GM20431 (cell line): ENCODE measurements at regions not wholly inside any gene's neighbourhood (a gene's known extent, or its start where the extent isn't known, plus 50 kb on each side); places are given as distances from the start of the nearest gene placed in this dataset.

Experiments used
- in situ Hi-C: fragments of 300-500 bp; cut with MseI, MboI; formaldehyde crosslinking; loops from one replicate; pipeline ENCODE4 v1.15.0; 2020; ENCODE audit warnings: low sequenced_read_pairs; ENCODE audit not compliant: unreplicated experiment

DNA sequence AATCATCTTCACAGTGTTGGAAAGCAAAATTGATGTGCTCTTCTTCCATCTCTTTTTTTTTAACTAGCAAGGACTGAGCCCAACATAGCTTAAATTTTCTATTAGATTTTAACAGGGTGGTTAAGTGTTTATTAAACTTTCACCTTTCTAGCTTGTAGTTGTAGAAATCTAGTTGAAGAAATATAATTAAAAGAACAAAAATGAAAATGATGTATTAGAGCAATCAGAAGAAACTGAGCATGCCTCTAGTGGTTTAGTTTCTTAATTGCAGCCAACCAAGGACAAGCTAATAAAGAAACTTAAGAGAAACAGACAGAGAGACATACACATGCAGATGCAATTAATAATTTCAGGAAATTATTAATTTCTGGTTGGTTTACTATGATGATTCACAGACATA lies 673.0 kb upstream of the LMO3 start:
- in situ Hi-C loops: no loop called here

DNA sequence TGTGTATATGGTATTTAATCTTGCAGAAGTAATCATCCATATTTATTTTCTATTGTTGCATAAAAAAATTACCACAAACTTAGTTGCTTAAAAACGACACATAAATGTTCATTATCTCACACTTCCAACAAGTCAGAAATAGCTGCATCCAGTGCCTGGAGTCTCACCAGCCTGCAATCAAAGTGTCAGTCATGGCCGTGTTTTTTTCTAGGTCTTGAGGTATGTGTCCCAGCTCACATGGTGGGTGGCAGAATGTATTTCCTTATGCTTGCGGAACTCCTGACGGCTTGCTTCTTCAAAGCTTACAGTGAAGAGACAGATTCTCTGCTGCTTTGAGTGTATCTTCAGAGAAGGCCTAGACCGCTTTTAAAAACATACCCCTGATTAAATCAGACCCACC lies 670.2 kb upstream of the LMO3 start:
- in situ Hi-C loops: no loop called here

DNA sequence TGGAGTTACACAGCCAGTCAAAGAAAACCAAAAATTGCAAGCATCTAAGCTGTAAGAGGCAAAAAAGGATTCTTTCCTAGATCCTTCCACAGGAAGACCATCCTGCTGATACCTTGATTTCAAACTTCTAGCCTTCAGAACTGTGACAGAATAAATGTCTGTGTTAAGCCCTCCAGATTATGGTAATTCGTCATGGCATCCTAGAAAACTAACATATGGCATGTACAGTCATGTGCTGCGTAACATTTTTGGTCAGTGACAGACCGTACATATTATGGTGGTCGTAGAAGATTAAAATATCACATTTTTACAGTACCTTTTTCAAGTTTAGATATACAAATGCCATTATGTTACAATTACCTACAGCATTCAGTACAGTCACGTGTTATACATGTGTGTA lies 660.9 kb upstream of the LMO3 start:
- in situ Hi-C loops: no loop called here

GRCh38 chr12:17264603-17265002 lies 658.6 kb upstream of the LMO3 start:
- in situ Hi-C loops: no loop called here

GRCh38 chr12:17239874-17240273 lies 633.9 kb upstream of the LMO3 start:
- in situ Hi-C loops: no loop called here

GRCh38 chr12:17235996-17236395 lies 630.0 kb upstream of the LMO3 start:
- in situ Hi-C loops: no loop called here

DNA sequence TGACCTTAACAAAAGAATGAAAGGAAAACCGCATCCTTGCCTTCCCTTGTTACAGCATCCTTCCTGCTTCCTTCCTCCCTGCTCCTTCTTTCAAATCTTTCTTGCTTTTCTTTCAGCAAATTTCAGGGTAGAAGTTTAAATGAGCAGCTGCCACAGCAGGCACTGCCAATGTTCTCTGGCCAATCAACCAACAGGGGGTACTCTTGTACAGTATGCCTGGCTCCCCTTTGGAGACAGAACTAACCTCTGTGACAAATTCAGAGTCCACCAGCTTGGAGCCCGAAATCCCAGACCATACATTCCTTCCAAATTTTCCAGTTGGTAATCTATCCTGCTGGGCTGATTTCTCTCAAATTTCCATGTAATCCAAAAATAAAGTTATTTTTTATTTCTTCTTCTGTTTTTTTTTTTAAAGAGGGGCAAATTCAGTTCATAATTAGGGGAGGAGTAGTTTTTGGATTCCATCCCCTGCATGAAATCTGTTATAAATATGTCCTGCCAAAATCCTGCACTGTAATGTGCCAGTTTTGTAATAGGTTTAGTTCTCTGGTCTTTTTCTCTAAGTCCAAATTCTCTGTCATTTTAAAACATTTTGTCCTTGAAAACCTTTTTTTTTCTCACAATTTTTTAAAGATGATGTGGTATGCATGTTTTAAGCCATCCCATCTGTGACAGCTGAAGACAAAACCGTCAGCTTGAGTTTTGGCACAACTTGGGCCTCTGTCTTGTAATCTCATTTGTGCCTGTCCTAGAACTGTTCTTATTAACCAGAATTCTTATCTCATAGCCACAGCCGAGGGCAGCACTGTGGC lies 610.0 kb upstream of the LMO3 start:
- in situ Hi-C loops: no loop called here

GRCh38 chr12:17214929-17215328 lies 609.0 kb upstream of the LMO3 start:
- in situ Hi-C loops: no loop called here

DNA sequence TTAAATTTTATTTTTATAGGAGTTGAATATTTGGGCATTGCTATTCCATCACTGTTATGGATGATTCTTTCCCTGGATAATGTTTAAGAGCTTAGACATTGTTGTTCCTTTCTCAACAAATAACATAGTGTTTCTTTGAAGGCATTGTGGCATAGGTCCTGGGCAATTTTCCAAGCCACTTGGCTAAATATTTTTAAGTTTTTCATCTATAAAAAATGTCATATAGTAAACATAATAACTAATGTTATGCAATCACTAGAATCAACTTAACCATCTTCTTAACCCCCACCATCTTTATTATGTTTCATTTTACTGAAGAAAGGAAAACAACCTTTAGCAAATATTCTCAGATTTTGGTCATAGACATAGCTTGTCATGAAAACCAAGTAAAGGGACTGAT lies 600.6 kb upstream of the LMO3 start:
- in situ Hi-C loops: no loop called here

DNA sequence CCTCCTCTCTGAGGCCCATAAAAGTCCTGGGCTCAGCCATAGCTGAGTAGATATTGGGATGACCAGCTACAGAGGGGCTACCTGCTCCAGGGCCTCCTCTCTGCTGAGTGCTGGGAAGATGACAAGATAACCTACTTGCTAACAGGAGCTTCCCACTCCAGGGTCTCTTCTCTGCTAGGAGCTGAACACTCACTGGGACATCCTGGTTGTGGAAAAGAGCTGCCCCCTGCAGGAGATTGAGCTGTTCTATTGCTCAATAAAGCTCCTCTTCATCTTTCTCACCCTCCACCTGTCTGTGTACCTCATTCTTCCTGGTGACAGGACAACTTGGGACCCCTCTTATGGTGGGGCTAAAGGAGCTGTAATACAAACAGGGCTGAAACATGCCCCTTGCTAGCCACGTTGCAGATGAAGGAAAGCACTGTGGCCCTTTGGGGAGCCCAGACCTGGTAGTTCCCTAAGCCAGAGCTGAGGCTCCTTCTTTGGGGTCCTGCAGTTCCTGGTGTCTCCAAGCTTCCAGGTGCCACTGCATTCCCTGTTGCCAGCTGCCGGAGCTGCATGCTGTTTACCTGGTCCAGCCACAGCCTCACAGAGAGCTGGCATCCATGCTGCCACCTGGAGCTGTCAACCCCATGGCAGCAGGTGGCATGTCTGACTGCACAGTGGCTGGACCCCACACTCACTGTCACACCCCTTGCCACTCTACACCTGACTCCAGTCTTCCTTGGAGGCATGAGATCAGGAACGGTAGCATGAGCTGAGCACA lies 598.5 kb upstream of the LMO3 start:
- in situ Hi-C loops: no loop called here

- in situ Hi-C loops: no loop called here
Measured at GRCh38 chr12:17203497-17203896, 597.5 kb upstream of the LMO3 start.

GRCh38 chr12:17197971-17198370 lies 592.0 kb upstream of the LMO3 start:
- in situ Hi-C loops: no loop called here

GRCh38 chr12:17192721-17193120 lies 586.8 kb upstream of the LMO3 start:
- in situ Hi-C loops: no loop called here

DNA sequence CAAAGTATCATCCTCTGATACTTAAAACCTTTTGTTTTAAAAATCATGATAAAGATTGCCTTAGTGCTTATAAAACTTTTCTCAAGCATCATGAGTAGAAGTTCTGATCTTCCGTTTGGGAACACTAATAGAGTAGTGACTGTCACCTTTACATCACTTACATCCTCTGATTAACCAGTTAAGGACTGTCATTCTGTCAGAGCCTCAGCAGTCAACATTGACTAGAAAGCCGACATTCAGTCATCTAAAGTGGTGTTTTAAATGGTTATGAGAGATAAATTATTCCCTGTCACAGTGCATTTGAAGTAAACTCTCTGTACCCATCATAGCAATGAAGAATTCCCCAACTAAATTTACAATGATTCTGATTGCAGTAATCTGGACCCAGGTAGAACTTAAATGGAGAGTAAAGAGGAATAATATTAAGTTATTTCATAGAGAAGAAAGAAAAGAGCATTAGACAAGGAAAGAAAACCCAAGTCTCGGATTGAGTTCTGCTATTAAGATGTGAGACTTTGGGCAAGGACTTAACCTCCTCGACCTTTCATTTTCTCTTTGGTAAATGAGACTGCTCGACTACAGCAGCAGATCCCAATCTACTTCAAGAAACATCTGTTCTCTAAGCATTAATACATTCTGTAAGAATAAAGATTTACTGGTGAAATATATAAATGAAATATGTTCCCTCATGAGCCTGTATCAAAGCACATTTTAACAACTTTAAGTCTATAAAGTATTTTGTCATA lies 563.9 kb upstream of the LMO3 start:
- in situ Hi-C loops: no loop called here

DNA sequence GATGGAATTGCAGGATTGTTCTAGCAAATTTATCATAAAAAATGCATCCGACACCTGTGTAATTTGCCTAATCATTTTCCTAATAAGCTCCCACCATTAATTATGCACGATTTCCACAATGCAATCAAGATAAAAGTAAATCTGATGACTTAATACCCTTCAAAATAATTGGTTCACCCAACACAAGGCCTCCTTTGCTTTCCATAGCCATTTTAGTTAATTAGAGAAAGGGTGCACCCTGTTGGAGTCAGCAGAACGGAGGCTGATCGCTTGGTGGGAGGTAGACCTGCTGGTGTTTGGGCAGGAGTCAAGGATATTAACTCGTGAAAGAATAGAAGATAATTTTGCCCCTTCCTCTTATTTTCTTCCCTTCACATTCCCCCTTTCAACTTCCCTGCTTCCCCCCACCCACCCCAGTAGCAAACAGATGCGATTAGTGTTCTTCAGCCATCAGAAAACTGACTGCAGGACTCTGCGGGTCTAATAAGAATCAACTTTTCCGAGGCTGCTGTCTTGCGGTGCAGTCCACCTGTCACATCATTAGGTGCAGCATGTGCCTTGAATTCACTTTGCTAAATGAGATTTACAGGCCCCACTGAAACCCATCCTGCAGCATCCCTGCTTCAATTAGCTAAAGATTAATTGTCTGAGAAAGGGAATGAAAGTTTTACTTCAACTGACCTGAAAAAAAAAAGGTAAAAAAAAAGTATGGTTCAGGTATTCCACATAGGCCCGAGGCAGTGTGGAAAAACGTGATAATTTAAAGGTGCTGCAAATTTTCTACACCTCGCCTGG lies 553.7 kb upstream of the LMO3 start:
- in situ Hi-C loops: no loop called here

DNA sequence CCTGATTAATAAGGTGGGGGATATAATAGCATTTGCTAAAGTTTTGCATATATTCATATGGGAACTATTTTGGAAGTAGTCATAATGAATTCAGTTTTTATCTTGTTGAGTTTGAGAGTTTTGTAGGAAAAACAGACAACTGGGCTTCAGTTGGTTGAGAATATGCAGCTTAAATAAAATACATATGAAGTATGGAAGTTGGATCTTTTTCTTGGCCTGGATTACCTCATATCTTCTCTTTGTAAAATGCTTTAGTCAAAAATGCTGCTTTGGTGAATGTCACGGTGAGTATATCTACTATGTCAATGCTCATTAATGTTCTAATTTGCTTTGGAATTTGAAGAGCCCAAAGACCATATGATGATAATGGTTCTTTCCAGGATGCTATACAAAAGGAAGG lies 552.2 kb upstream of the LMO3 start:
- in situ Hi-C loops: no loop called here

- in situ Hi-C loops: no loop called here
Measured at GRCh38 chr12:17151917-17152316, 546.0 kb upstream of the LMO3 start.

GRCh38 chr12:17148706-17149105 lies 542.7 kb upstream of the LMO3 start:
- in situ Hi-C loops: no loop called here

- in situ Hi-C loops: no loop called here
Measured at GRCh38 chr12:17142856-17143255, 536.9 kb upstream of the LMO3 start.

DNA sequence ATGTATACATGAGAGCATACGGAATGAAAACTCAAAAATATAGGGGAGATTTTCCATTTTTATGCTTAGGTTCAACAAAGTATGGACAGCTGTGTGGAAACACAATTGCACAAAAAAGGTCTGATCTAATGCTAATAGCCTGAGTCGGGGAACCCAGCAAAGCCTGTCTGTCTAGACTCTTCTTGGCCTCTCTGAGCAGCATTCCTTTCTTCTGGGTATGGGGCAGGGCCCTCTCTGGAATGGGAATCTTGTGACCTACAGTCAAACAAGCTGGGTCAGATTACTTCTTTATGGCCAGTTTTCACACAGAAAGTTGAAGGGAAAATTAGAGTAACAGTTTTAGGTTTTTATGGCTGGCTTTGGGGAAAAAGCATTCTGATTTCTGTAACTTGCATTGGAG lies 534.0 kb upstream of the LMO3 start:
- in situ Hi-C loops: no loop called here
